GM12878 (cell line): ENCODE measurements at regions not wholly inside any gene's neighbourhood (a gene's known extent, or its start where the extent isn't known, plus 50 kb on each side); places are given as distances from the start of the nearest gene placed in this dataset.

Source experiments
- CTCF ChIP-seq, 3 experiments: IDR thresholded peaks in 2 of 3; conservative IDR thresholded peaks in 1 of 3; 2 replicates each; pipeline ENCODE4 v1.5.1; 2011; ENCODE audit warnings: low read depth in 3 of 3, low read length in 3 of 3, mild to moderate bottlenecking in 3 of 3, control low read depth in 2 of 3, moderate library complexity in 2 of 3, inconsistent platforms in 1 of 3, mixed read lengths in 1 of 3; ENCODE audit not compliant: control insufficient read depth in 2 of 3, insufficient read depth in 1 of 3; ENCODE audit errors: extremely low read depth in 1 of 3
- KDM1A ChIP-seq: fragments of 200-600 bp; sonication (generic); IDR thresholded peaks from 2 replicates; pipeline ENCODE4 v1.6.1; 2016; ENCODE audit warnings: borderline replicate concordance
- SPI1 ChIP-seq: IDR thresholded peaks from 2 replicates; pipeline ENCODE4 v1.6.1; 2011; ENCODE audit warnings: low read depth, mild to moderate bottlenecking, low read length, moderate library complexity, borderline replicate concordance; ENCODE audit not compliant: insufficient read depth

GRCh38 chr14:54193871-54194270 lies 202.9 kb upstream of the CDKN3 start:
- TF ChIP-seq CTCF (IDR thresholded peaks at IDR 0.05 in 2 of 3, conservative IDR thresholded peaks at IDR 0.05 in 1 of 3; ENCODE audit: control insufficient read depth in 2 of 3, extremely low read depth in 1 of 3, insufficient read depth in 1 of 3, low read depth in 3 of 3, low read length in 3 of 3) (no peak), SPI1 (no peak), KDM1A (no peak)
